ENCODE measurements at regions not wholly inside any gene's neighbourhood (a gene's known extent, or its start where the extent isn't known, plus 50 kb on each side); places are given as distances from the start of the nearest gene placed in this dataset.
"Not testable (repeated sequence)": the region's sequence is repeated elsewhere in the genome, so short reads cannot be mapped to it uniquely, and the experiment has no call there.

GRCh38 chr9:80747056-80747455 is 942.3 kb downstream of the TLE1 start:
- H3K36me3 ChIP-seq (ENCODE audit: control insufficient read depth, low read depth, low read length); H3K27me3 ChIP-seq (ENCODE audit: control insufficient read depth, insufficient read depth, low read length); H3K9ac ChIP-seq (ENCODE audit: low read length); H3K27ac ChIP-seq (ENCODE audit: low read length); H3K4me3 ChIP-seq (ENCODE audit: low read length); H3K9me3 ChIP-seq (ENCODE audit: control insufficient read depth, low read depth, low read length); H3K4me1 ChIP-seq (ENCODE audit: control insufficient read depth, low read depth, low read length): not testable (repeated sequence)

GRCh38 chr9:80732506-80732905 is 956.8 kb downstream of the TLE1 start:
- H3K27me3 ChIP-seq (ENCODE audit: control insufficient read depth, insufficient read depth, low read length) = no peaks in the 10 kb centered on the region
- H3K4me1 ChIP-seq (ENCODE audit: control insufficient read depth, low read depth, low read length) = no peaks in the 10 kb centered on the region
- no peak overlapping the region for H3K4me3 ChIP-seq (ENCODE audit: low read length)
- H3K9me3 ChIP-seq (ENCODE audit: control insufficient read depth, low read depth, low read length) = no peaks in the 10 kb centered on the region
- no peak overlapping the region for H3K27ac ChIP-seq (ENCODE audit: low read length)
- no peak overlapping the region for H3K9ac ChIP-seq (ENCODE audit: low read length)
- H3K36me3 ChIP-seq (ENCODE audit: control insufficient read depth, low read depth, low read length) = no peaks in the 10 kb centered on the region

GRCh38 chr9:80720579-80720978 is 968.8 kb downstream of the TLE1 start:
- no peaks in the 10 kb centered on the region for H3K27me3 ChIP-seq (ENCODE audit: control insufficient read depth, insufficient read depth, low read length)
- H3K4me3 ChIP-seq (ENCODE audit: low read length) = no peak overlapping the region
- no peak overlapping the region for H3K9ac ChIP-seq (ENCODE audit: low read length)
- H3K9me3 ChIP-seq (ENCODE audit: control insufficient read depth, low read depth, low read length) = no peaks in the 10 kb centered on the region
- no peaks in the 10 kb centered on the region for H3K36me3 ChIP-seq (ENCODE audit: control insufficient read depth, low read depth, low read length)
- no peak overlapping the region for H3K27ac ChIP-seq (ENCODE audit: low read length)
- no peaks in the 10 kb centered on the region for H3K4me1 ChIP-seq (ENCODE audit: control insufficient read depth, low read depth, low read length)

- no peaks in the 10 kb centered on the region for H3K27me3 ChIP-seq (ENCODE audit: control insufficient read depth, insufficient read depth, low read length)
- H3K9me3 ChIP-seq (ENCODE audit: control insufficient read depth, low read depth, low read length) = peaks cover 4% of the 10 kb centered on the region
- H3K4me1 ChIP-seq (ENCODE audit: control insufficient read depth, low read depth, low read length) = no peaks in the 10 kb centered on the region
- H3K4me3 ChIP-seq (ENCODE audit: low read length) = no peak overlapping the region
- no peak overlapping the region for H3K9ac ChIP-seq (ENCODE audit: low read length)
- H3K27ac ChIP-seq (ENCODE audit: low read length) = no peak overlapping the region
- H3K36me3 ChIP-seq (ENCODE audit: control insufficient read depth, low read depth, low read length) = no peaks in the 10 kb centered on the region
These were observed 982.2 kb downstream of the TLE1 start for GRCh38 chr9:80707120-80707519.

- Histone ChIP-seq H3K27me3 (ENCODE audit: control insufficient read depth, insufficient read depth, low read length) (no peaks in the 10 kb centered on the region), H3K9ac (ENCODE audit: low read length) (no peak overlapping the region), H3K4me3 (ENCODE audit: low read length) (no peak overlapping the region), H3K36me3 (ENCODE audit: control insufficient read depth, low read depth, low read length) (no peaks in the 10 kb centered on the region), H3K4me1 (ENCODE audit: control insufficient read depth, low read depth, low read length) (peaks cover 11% of the 10 kb centered on the region), H3K27ac (ENCODE audit: low read length) (no peak overlapping the region), H3K9me3 (ENCODE audit: control insufficient read depth, low read depth, low read length) (no peaks in the 10 kb centered on the region)
These were observed 988.3 kb downstream of the TLE1 start for GRCh38 chr9:80701061-80701460.

GRCh38 chr9:80699511-80699998 is 989.8 kb downstream of the TLE1 start:
- no peak overlapping the region for H3K9ac ChIP-seq (ENCODE audit: low read length)
- no peak overlapping the region for H3K27ac ChIP-seq (ENCODE audit: low read length)
- H3K27me3 ChIP-seq (ENCODE audit: control insufficient read depth, insufficient read depth, low read length) = no peaks in the 10 kb centered on the region
- peaks cover 11% of the 10 kb centered on the region for H3K4me1 ChIP-seq (ENCODE audit: control insufficient read depth, low read depth, low read length)
- H3K36me3 ChIP-seq (ENCODE audit: control insufficient read depth, low read depth, low read length) = no peaks in the 10 kb centered on the region
- H3K4me3 ChIP-seq (ENCODE audit: low read length) = no peak overlapping the region
- H3K9me3 ChIP-seq (ENCODE audit: control insufficient read depth, low read depth, low read length) = no peaks in the 10 kb centered on the region

GRCh38 chr9:80698725-80699410 is 990.5 kb downstream of the TLE1 start:
- Histone ChIP-seq H3K27me3 (ENCODE audit: control insufficient read depth, insufficient read depth, low read length) (no peaks in the 10 kb centered on the region), H3K4me1 (ENCODE audit: control insufficient read depth, low read depth, low read length) (peaks cover 11% of the 10 kb centered on the region), H3K36me3 (ENCODE audit: control insufficient read depth, low read depth, low read length) (no peaks in the 10 kb centered on the region), H3K4me3 (ENCODE audit: low read length) (no peak overlapping the region), H3K27ac (ENCODE audit: low read length) (no peak overlapping the region), H3K9ac (ENCODE audit: low read length) (no peak overlapping the region), H3K9me3 (ENCODE audit: control insufficient read depth, low read depth, low read length) (no peaks in the 10 kb centered on the region)

GRCh38 chr9:80692751-80693150 is 996.6 kb downstream of the TLE1 start:
- Histone ChIP-seq H3K4me1 (ENCODE audit: control insufficient read depth, low read depth, low read length) (no peaks in the 10 kb centered on the region), H3K27me3 (ENCODE audit: control insufficient read depth, insufficient read depth, low read length) (no peaks in the 10 kb centered on the region), H3K36me3 (ENCODE audit: control insufficient read depth, low read depth, low read length) (no peaks in the 10 kb centered on the region), H3K4me3 (ENCODE audit: low read length) (no peak overlapping the region), H3K9me3 (ENCODE audit: control insufficient read depth, low read depth, low read length) (no peaks in the 10 kb centered on the region), H3K9ac (ENCODE audit: low read length) (no peak overlapping the region), H3K27ac (ENCODE audit: low read length) (no peak overlapping the region)

- Histone ChIP-seq H3K4me3 (ENCODE audit: low read length) (no peak overlapping the region), H3K27me3 (ENCODE audit: control insufficient read depth, insufficient read depth, low read length) (no peaks in the 10 kb centered on the region), H3K27ac (ENCODE audit: low read length) (no peak overlapping the region)
These were observed 998.1 kb downstream of the TLE1 start for GRCh38 chr9:80691229-80691628.

GRCh38 chr9:80690349-80690939 is 998.9 kb downstream of the TLE1 start:
- no peaks in the 10 kb centered on the region for H3K4me1 ChIP-seq (ENCODE audit: control insufficient read depth, low read depth, low read length)
- H3K9me3 ChIP-seq (ENCODE audit: control insufficient read depth, low read depth, low read length) = no peaks in the 10 kb centered on the region
- H3K27me3 ChIP-seq (ENCODE audit: control insufficient read depth, insufficient read depth, low read length) = no peaks in the 10 kb centered on the region
- H3K9ac ChIP-seq (ENCODE audit: low read length) = no peak overlapping the region
- no peak overlapping the region for H3K4me3 ChIP-seq (ENCODE audit: low read length)
- H3K27ac ChIP-seq (ENCODE audit: low read length) = no peak overlapping the region
- H3K36me3 ChIP-seq (ENCODE audit: control insufficient read depth, low read depth, low read length) = no peaks in the 10 kb centered on the region

More at GRCh38 chr9:80691229-80691628, 998.1 kb downstream of the TLE1 start:
- no peaks in the 10 kb centered on the region for H3K4me1 ChIP-seq (ENCODE audit: control insufficient read depth, low read depth, low read length)
- H3K36me3 ChIP-seq (ENCODE audit: control insufficient read depth, low read depth, low read length) = no peaks in the 10 kb centered on the region
- no peaks in the 10 kb centered on the region for H3K9me3 ChIP-seq (ENCODE audit: control insufficient read depth, low read depth, low read length)
- no peak overlapping the region for H3K9ac ChIP-seq (ENCODE audit: low read length)

GRCh38 chr9:80679916-80680315 is 1009.4 kb downstream of the TLE1 start:
- no peaks in the 10 kb centered on the region for H3K36me3 ChIP-seq (ENCODE audit: control insufficient read depth, low read depth, low read length)
- H3K9ac ChIP-seq (ENCODE audit: low read length) = no peak overlapping the region
- no peak overlapping the region for H3K4me3 ChIP-seq (ENCODE audit: low read length)
- no peaks in the 10 kb centered on the region for H3K4me1 ChIP-seq (ENCODE audit: control insufficient read depth, low read depth, low read length)
- H3K27me3 ChIP-seq (ENCODE audit: control insufficient read depth, insufficient read depth, low read length) = no peaks in the 10 kb centered on the region
- no peak overlapping the region for H3K27ac ChIP-seq (ENCODE audit: low read length)
- H3K9me3 ChIP-seq (ENCODE audit: control insufficient read depth, low read depth, low read length) = no peaks in the 10 kb centered on the region

- Histone ChIP-seq H3K9ac (ENCODE audit: low read length) (no peak overlapping the region), H3K36me3 (ENCODE audit: control insufficient read depth, low read depth, low read length) (no peaks in the 10 kb centered on the region), H3K27me3 (ENCODE audit: control insufficient read depth, insufficient read depth, low read length) (no peaks in the 10 kb centered on the region), H3K4me1 (ENCODE audit: control insufficient read depth, low read depth, low read length) (no peaks in the 10 kb centered on the region), H3K4me3 (ENCODE audit: low read length) (no peak overlapping the region), H3K9me3 (ENCODE audit: control insufficient read depth, low read depth, low read length) (no peaks in the 10 kb centered on the region), H3K27ac (ENCODE audit: low read length) (no peak overlapping the region)
These were observed 1010.4 kb downstream of the TLE1 start for GRCh38 chr9:80678906-80679305.

Measured in iPS-18a (cell line).